CD4-positive, alpha-beta T cell treated with Interleukin-17A for 1 hour (primary cell): ENCODE measurements at regions not wholly inside any gene's neighbourhood (a gene's known extent, or its start where the extent isn't known, plus 50 kb on each side); places are given as distances from the start of the nearest gene placed in this dataset.
"Not testable (repeated sequence)": the region's sequence is repeated elsewhere in the genome, so short reads cannot be mapped to it uniquely, and the experiment has no call there.

Source experiments
- DNase-seq: peaks from one replicate; pipeline ENCODE4 v3.0.0-alpha.2; 2020

DNA sequence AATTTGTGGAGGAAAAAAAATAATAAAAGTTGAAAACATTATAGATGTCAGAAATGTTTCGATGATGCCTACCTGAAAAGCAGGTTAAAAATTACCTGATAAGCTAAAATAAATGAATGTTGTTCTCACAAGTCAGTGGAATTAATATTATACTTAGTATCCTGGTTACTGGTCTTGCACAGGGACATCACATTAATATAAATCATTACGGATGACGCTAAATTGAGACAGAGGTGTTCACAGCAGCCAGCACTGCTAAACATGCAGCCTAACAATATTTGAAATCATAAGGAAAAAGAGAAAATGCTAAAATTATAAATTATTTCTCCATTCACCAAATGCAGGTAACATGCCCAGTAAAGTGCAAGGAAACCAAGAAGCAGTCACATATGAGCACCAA lies 1130.0 kb downstream of the STPG2 start:
- no peak for DNase-seq

DNA sequence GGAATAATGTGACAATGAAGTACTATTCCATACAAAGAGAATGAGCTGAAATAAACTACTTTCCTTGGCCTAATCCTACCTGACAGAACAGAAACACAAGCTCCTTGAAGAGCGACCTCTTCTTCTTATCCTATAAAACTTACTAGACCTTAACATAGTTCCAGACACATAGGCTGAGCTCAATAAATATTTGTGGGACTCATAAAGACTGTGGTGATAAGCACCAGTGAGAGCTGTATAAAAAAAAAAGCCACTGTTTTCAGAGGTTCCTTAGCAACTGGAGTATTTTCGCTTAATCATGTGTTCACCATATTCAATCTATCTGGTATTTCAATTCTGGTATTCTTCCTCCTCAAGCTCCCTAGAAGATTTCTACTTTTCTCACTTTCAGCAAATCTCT lies 1129.6 kb downstream of the STPG2 start:
- no peak for DNase-seq

- DNase-seq, result no peak
Observed at GRCh38 chr4:97015301-97015700, 1128.0 kb downstream of the STPG2 start.

DNA sequence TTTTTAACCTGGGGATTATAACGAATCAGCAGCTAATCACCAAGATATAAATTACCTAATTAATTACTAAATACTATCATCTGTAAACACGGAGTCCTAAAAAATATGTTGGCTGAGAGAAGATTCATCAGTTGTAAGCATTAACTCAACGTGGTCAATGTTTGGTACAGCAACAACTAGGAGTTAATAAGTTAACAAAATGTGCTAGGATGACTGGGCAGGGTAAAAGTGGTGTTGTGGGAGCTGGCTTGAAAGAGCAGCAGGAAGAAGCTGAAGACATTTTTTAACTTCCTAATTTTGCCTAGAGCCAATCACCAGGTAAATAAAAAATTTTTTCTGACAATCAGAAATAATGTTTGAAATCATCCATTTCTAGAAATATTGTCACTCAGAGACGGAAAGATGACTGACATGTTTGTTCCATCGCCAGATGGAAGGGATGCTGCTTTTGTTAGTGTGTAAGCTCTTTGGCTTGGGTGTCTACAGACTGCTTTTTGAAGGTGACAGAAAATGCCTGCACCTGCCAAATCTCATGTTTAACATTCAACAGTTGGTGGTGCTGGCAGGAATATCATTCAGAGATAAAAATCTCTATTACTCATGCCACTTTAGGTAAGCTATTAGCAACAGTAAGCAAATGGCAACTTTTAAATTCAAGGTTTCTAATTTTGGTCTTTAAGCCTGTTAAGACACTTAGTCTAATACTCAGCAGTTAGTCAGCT lies 1126.9 kb downstream of the STPG2 start:
- no peak for DNase-seq

DNA sequence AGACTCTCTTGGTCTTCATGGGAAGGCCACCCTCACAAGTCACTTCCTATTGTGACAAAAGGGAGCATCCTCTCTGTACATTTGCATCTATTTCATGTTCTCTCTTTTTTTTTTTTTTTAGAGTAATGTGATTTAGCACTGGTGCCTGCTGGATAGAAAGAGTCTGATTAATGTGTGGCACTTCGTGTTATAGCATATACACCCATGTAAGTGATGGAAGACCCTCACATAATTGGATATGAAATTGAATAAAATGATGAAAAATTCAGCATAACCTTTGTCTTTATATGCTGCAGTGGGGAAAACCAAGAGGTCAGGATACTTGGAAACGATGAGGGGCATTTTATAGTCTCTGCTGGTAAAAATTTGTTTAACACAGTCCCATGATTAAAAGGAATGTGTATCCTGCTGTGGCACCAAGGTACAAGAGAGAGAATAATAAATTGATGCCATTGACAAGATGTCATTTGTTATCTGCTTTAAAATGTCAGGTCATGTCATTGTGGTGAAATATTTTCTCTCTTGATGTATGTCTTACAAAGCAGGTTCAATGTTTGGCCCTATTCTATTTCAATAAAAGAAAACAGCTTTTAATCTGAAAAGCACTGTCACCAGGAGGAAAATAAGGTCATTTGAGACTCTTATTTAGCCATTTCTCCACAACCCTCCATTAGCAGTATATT lies 1115.4 kb downstream of the STPG2 start:
- DNase-seq, result no peak

DNA sequence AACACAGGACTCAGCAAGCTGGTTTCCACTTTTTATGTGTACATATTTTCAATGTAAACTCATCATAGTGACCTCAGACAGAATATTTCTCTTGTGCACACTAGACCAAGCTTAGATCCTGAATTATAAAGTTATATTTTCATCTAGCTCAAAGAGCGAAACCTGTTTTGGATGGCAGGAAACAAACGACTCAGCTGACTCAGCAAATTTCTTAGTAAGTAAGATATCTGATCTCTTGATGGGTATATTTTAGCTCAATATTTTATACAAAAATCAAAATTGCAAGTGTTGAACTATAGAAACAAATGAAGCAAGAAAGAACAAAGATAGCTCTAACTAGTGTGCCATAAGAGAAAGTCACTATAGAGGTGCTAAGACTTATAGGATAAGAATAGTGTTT lies 1114.5 kb downstream of the STPG2 start:
- no peak for DNase-seq

GRCh38 chr4:97037411-97038145 lies 1105.7 kb downstream of the STPG2 start:
- not testable (repeated sequence) for DNase-seq

GRCh38 chr4:97038146-97038516 lies 1105.1 kb downstream of the STPG2 start:
- no peak for DNase-seq

DNA sequence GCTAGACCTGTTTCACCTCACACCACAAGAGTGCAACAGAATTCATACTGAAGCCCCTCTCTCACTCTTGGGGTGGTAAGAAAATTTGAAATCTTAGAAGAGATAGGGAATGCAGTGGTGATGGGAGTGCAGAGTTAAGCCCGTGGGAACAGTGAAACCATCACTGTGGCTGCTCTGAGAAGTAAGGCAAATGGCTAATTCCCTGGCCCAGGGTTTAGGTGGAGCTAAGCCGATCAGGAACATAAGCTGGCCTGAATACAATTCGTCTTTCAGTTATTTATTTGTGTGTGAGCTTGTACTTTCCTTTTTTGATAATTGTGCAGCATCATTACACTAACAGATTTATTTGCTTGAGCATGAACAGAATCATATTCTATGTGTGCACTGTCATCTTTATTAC lies 1070.6 kb downstream of the STPG2 start:
- DNase-seq, result no peak

DNA sequence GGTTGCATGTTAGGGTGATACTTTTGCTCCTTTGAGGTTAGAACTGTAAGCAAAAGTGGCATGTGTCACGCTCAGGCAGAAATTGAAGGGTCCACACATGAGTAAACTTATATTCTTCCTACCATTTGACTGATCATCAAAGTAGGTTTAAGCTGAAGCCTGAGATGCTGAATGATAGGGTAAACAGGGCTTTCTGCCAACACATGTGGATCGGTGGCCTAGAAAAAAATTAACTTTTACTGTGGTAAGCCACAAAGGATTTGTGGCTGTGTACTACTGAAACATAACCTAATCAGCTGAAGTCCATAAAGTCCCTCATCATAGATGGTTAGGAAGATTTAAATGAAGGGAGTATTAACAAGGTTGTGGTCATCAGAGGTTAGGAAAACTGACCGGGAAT lies 1070.1 kb downstream of the STPG2 start:
- DNase-seq, result no peak

GRCh38 chr4:97074531-97074930 lies 1068.7 kb downstream of the STPG2 start:
- no peak for DNase-seq

DNA sequence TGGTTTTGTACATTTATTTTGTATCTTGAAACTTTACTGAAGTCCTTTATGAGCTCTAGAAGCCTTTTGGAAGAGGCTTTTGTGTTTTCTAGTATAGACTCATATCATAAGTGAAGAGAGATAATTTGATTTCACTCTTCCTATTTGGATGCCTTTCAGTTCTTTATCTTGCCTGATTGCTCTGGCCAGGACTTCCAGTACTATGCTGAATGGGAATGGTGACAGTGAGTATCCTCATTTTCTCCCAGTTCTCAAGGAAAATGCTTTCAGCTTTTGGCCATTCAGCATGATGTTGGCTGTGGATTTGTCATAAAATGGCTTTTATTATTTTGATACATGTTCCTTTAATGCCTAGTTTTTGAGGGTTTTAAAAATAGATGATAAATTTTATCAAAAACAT lies 1061.3 kb downstream of the STPG2 start:
- DNase-seq, result no peak

DNA sequence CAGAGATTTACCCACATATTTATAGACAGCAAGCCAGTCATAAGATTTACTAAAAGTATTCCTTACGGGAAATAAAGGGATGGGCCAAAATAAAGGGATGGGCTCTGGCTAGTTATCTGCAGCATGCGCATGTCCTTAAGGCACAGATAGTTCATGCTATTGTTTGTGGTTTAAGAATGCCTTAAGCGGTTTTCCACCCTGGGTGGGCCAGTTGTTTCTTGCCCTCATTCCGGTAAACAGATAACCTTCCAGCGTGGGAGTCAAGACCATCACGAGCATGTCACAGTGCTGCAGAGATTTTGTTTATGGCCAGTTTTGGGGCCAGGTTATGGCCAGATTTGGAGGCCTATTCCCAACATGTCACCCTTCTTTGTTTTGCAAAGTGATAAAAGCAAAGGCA lies 1046.2 kb downstream of the STPG2 start:
- not testable (repeated sequence) for DNase-seq

- DNase-seq, result not testable (repeated sequence)
Observed at GRCh38 chr4:97101171-97101570, 1042.1 kb downstream of the STPG2 start.

GRCh38 chr4:97103252-97103651 lies 1040.0 kb downstream of the STPG2 start:
- no peak for DNase-seq

- no peak for DNase-seq
Observed at GRCh38 chr4:97104006-97104405, 1039.3 kb downstream of the STPG2 start.

GRCh38 chr4:97104666-97105065 lies 1038.6 kb downstream of the STPG2 start:
- DNase-seq, result no peak

DNA sequence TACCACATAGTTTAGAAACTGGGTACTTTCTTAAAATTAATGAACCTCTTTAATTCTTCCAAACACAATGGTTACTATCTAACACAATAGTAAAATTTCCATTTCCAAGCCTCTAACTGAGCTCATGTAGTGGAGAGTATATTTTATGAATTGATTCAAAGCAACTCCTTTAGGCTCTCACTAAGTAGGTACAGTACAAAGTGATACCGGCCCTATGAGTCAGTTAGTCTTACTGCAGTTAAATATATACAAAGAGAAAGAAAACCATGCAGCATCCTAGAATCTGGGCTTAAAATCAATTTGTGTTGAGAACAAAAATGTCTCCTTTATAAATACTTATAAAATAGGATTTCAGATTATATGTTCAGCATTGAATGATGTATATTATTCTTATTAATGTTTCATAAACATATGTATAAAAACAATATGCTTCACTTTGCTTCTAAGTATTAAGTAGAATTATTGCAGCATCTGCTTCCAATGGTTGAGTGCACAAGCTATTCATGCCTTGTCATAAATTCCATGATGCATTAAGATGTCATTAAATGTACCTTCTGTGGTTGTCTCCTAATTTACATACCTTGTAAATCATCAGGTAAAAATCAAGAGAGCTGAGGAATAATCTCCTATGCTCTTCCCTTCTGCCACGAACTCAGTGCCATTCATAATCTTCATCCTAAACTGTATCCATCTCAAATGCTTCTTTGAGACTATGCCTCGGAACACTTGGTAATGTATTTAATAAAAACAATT lies 1037.8 kb downstream of the STPG2 start:
- DNase-seq, result no peak

GRCh38 chr4:97106161-97106560 lies 1037.1 kb downstream of the STPG2 start:
- no peak for DNase-seq

DNA sequence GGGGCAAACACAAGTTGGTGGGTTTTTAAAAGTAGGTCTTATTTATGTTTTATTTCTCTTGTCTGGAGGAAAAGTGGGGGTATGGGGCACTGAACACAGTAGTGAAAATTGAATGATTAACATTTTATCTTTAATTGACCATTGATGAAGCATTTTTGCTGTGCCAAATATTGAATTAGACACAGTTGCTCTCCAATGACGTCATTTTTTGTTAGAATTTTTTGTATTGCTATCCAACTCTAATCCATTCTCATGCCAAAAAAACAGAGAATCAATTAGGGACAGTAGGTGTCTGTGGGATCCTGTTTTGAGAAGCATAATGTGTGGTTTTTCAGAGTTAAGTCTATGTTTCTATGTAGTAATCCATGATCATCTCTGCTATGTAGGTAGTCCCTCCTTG lies 1032.8 kb downstream of the STPG2 start:
- no peak for DNase-seq

DNA sequence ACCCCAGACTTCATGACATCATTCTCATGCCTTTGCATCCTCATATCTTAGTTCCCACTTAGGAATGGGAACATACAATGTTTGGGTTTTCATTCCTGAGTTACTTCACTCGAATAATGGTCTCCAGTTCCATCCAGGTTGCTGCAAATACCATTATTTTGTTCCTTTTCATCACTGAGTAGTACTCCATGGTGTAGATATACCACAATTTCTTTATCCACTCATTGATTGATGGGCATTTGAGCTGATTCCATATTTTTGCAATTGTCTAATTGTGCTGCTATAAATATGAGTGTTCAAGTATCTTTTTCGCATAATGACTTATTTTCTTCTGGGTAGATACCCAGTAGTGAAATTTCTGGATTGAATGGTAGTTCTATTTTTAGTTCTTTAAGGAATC lies 1026.8 kb downstream of the STPG2 start:
- no peak for DNase-seq

DNA sequence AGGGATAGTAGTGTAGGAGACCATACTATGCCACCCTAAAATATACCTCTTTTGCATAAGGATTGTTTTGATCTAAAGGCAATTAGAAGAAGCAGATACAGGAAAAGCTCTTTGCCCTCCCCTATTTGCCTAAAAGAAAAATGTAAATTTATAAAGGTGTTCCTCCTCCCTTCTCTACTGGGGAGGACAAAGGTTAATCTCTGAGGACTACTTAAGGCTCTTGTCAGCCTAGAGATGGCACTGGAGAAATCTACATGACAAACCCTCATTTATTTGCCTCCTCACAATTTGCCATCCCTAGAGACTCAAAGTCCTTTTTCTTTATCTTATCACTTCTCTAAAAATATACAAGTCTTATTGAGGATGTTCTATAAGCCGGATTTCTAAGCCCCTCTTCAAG lies 1021.8 kb downstream of the STPG2 start:
- DNase-seq, result no peak

GRCh38 chr4:97123573-97123972 lies 1019.7 kb downstream of the STPG2 start:
- no peak for DNase-seq
